WTC11 (cell line): ENCODE measurements at regions not wholly inside any gene's neighbourhood (a gene's known extent, or its start where the extent isn't known, plus 50 kb on each side); places are given as distances from the start of the nearest gene placed in this dataset.
A peak's percentile ranks its signal among the peaks of the same experiment; 100 is the strongest.

Source experiments
- ATAC-seq: fragments of 200-7000 bp; cut with Tn5 transposase; 2 replicates; pipeline ENCODE4 v1.10.0; 2021; ENCODE audit warnings: mild to moderate bottlenecking, moderate library complexity
- CTCF ChIA-PET: fragments of 300-600 bp; sonication (Branson Sonifier 250); formaldehyde crosslinking; loops from one replicate; lab custom pipeline; 2021; ENCODE audit warnings: antibody characterized with exemption; lab: Charles Lee
- POLR2A ChIA-PET: fragments of 350-600 bp; sonication (Branson Sonifier 250); formaldehyde crosslinking; loops from one replicate; lab custom pipeline; 2021; ENCODE audit warnings: antibody characterized with exemption; lab: Charles Lee
- DNase-seq: peaks from one replicate; pipeline ENCODE4 v3.0.0; 2021; ENCODE audit warnings: low spot score
- H3K27ac Mint-ChIP-seq: 2 replicates; pipeline ENCODE4 v1.8.0; 2021; ENCODE audit warnings: mixed read lengths
- H3K27me3 Mint-ChIP-seq: 2 replicates; pipeline ENCODE4 v1.8.0; 2021; ENCODE audit warnings: low read depth, mild to moderate bottlenecking, moderate library complexity, mixed read lengths
- H3K36me3 Mint-ChIP-seq: 2 replicates; pipeline ENCODE4 v1.8.0; 2021; ENCODE audit warnings: mixed read lengths
- H3K4me1 Mint-ChIP-seq: 2 replicates; pipeline ENCODE4 v1.8.0; 2022; ENCODE audit warnings: mixed read lengths
- H3K4me3 Mint-ChIP-seq: 2 replicates; pipeline ENCODE4 v1.8.0; 2021; ENCODE audit warnings: mild to moderate bottlenecking, moderate library complexity, mixed read lengths
- H3K9me3 Mint-ChIP-seq: 2 replicates; pipeline ENCODE4 v1.8.0; 2021; ENCODE audit warnings: mixed read lengths
- ATF1 ChIP-seq: sonication (generic); formaldehyde crosslinking; IDR thresholded peaks from 2 replicates; pipeline ENCODE4 v1.8.1; 2023; ENCODE audit warnings: mild to moderate bottlenecking, moderate library complexity, missing genetic modification reagents
- ATF3 ChIP-seq: sonication (generic); formaldehyde crosslinking; conservative IDR thresholded peaks from 2 replicates; pipeline ENCODE4 v1.8.1; 2022; ENCODE audit warnings: mild to moderate bottlenecking, missing genetic modification reagents
- CBFB ChIP-seq: sonication (generic); formaldehyde crosslinking; IDR thresholded peaks from 2 replicates; pipeline ENCODE4 v1.8.1; 2022; ENCODE audit warnings: mild to moderate bottlenecking, low read depth, missing genetic modification reagents
- CREB1 ChIP-seq: sonication (generic); formaldehyde crosslinking; IDR thresholded peaks from 2 replicates; pipeline ENCODE4 v1.8.0; 2023; ENCODE audit warnings: mild to moderate bottlenecking, missing genetic modification reagents
- FOXP1 ChIP-seq: sonication (generic); formaldehyde crosslinking; IDR thresholded peaks from 2 replicates; pipeline ENCODE4 v1.8.0; 2022; ENCODE audit warnings: missing genetic modification reagents, mild to moderate bottlenecking, moderate library complexity, borderline replicate concordance
- NR2C2 ChIP-seq: sonication (generic); formaldehyde crosslinking; IDR thresholded peaks from 2 replicates; pipeline ENCODE4 v1.8.0; 2022; ENCODE audit warnings: mild to moderate bottlenecking, missing genetic modification reagents
- SMAD4 ChIP-seq: sonication (generic); formaldehyde crosslinking; IDR thresholded peaks from 2 replicates; pipeline ENCODE4 v1.8.0; 2022; ENCODE audit warnings: mild to moderate bottlenecking, missing genetic modification reagents
- SP1 ChIP-seq: sonication (generic); formaldehyde crosslinking; conservative IDR thresholded peaks from 2 replicates; pipeline ENCODE4 v1.8.1; 2022; ENCODE audit warnings: missing genetic modification reagents
- ZMAT4 ChIP-seq: fragments of 250-450 bp; sonication (Bioruptor Pico); IDR thresholded peaks from 2 replicates; pipeline ENCODE4 v1.9.0; 2021; ENCODE audit warnings: mild to moderate bottlenecking
- ZNF281 ChIP-seq: sonication (generic); formaldehyde crosslinking; IDR thresholded peaks from 2 replicates; pipeline ENCODE4 v1.8.0; 2023; ENCODE audit warnings: mild to moderate bottlenecking, missing genetic modification reagents
- ZNF317 ChIP-seq: sonication (generic); formaldehyde crosslinking; IDR thresholded peaks from 2 replicates; pipeline ENCODE4 v1.8.1; 2023; ENCODE audit warnings: low read depth, mild to moderate bottlenecking, moderate library complexity, missing genetic modification reagents, borderline replicate concordance
- ZNF396 ChIP-seq: fragments of 250-450 bp; sonication (Bioruptor Pico); IDR thresholded peaks from 2 replicates; pipeline ENCODE4 v1.8.0; 2021; ENCODE audit warnings: mild to moderate bottlenecking, moderate library complexity, borderline replicate concordance
- ZNF512 ChIP-seq: sonication (generic); formaldehyde crosslinking; IDR thresholded peaks from 2 replicates; pipeline ENCODE4 v1.8.1; 2022; ENCODE audit warnings: missing genetic modification reagents, borderline replicate concordance
- ZSCAN18 ChIP-seq: fragments of 250-450 bp; sonication (Bioruptor Pico); IDR thresholded peaks from 2 replicates; pipeline ENCODE4 v2.1.2; 2022; ENCODE audit warnings: mild to moderate bottlenecking, moderate library complexity
- TF ChIP-seq, protein P1 (sequence below): sonication (generic); formaldehyde crosslinking; IDR thresholded peaks from 2 replicates; pipeline ENCODE4 v1.8.1; 2023; ENCODE audit warnings: mild to moderate bottlenecking, missing genetic modification reagents
- TF ChIP-seq, protein P2 (sequence below): fragments of 200-600 bp; IDR thresholded peaks from 2 replicates; pipeline ENCODE4 v1.8.0; 2022; ENCODE audit warnings: antibody characterized with exemption
- TF ChIP-seq, protein P3 (sequence below): sonication (generic); formaldehyde crosslinking; IDR thresholded peaks from 2 replicates; pipeline ENCODE4 v1.8.0; 2023; ENCODE audit warnings: missing genetic modification reagents
- TF ChIP-seq, protein P4 (sequence below): fragments of 250-450 bp; sonication (Bioruptor Pico); IDR thresholded peaks from 2 replicates; pipeline ENCODE4 v1.9.0; 2021; ENCODE audit warnings: moderate library complexity, mild to moderate bottlenecking, inconsistent platforms, borderline replicate concordance
- TF ChIP-seq, protein P5 (sequence below): sonication (generic); formaldehyde crosslinking; IDR thresholded peaks from 2 replicates; pipeline ENCODE4 v1.8.1; 2023; ENCODE audit warnings: mild to moderate bottlenecking, missing genetic modification reagents, moderate library complexity

GRCh38 chr12:114054982-114055381 is 88.9 kb upstream of the RBM19 start (continued):
- TF ChIP-seq ZNF281 (CRISPR knock-in tag) (no peak), SP1 (CRISPR knock-in tag) (no peak), CBFB (CRISPR knock-in tag) (no peak), ZNF317 (CRISPR knock-in tag) (no peak), CREB1 (CRISPR knock-in tag) (no peak), ATF1 (CRISPR knock-in tag) (no peak), SMAD4 (CRISPR knock-in tag) (no peak)
- TF ChIP-seq, protein P1, sequence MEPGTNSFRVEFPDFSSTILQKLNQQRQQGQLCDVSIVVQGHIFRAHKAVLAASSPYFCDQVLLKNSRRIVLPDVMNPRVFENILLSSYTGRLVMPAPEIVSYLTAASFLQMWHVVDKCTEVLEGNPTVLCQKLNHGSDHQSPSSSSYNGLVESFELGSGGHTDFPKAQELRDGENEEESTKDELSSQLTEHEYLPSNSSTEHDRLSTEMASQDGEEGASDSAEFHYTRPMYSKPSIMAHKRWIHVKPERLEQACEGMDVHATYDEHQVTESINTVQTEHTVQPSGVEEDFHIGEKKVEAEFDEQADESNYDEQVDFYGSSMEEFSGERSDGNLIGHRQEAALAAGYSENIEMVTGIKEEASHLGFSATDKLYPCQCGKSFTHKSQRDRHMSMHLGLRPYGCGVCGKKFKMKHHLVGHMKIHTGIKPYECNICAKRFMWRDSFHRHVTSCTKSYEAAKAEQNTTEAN (CRISPR knock-in tag), result no peak
- TF ChIP-seq, protein P2, sequence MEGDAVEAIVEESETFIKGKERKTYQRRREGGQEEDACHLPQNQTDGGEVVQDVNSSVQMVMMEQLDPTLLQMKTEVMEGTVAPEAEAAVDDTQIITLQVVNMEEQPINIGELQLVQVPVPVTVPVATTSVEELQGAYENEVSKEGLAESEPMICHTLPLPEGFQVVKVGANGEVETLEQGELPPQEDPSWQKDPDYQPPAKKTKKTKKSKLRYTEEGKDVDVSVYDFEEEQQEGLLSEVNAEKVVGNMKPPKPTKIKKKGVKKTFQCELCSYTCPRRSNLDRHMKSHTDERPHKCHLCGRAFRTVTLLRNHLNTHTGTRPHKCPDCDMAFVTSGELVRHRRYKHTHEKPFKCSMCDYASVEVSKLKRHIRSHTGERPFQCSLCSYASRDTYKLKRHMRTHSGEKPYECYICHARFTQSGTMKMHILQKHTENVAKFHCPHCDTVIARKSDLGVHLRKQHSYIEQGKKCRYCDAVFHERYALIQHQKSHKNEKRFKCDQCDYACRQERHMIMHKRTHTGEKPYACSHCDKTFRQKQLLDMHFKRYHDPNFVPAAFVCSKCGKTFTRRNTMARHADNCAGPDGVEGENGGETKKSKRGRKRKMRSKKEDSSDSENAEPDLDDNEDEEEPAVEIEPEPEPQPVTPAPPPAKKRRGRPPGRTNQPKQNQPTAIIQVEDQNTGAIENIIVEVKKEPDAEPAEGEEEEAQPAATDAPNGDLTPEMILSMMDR, result no peak
- TF ChIP-seq, protein P3, sequence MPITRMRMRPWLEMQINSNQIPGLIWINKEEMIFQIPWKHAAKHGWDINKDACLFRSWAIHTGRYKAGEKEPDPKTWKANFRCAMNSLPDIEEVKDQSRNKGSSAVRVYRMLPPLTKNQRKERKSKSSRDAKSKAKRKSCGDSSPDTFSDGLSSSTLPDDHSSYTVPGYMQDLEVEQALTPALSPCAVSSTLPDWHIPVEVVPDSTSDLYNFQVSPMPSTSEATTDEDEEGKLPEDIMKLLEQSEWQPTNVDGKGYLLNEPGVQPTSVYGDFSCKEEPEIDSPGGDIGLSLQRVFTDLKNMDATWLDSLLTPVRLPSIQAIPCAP, result no peak

- no peak for DNase-seq
- Mint-ChIP-seq H3K27me3 (peaks cover 3% of the 10 kb centered on the region; the same call in 1 of the 2 replicates), H3K4me1 (peaks cover 22% of the 10 kb centered on the region), H3K36me3 (no peaks in the 10 kb centered on the region), H3K9me3 (peaks cover 4% of the 10 kb centered on the region; the same call in 1 of the 2 replicates), H3K27ac (no peak overlapping the region), H3K4me3 (no peak overlapping the region)
- ChIA-PET CTCF (interaction anchor here (0.7 to 1.0 kb wide), 2 partner anchors 50 to 80 kb away, joined by 3 to 4 read pairs; partner anchors contain the start of gene RBM19), POLR2A (interaction anchor here (0.9 kb wide), 1 partner anchor 434 kb away, joined by 5 read pairs; no protein-coding TSS in a partner anchor)
- peak; percentile 56 for ATAC-seq
- TF ChIP-seq ZNF396 (CRISPR knock-in tag), result no peak
Measured at GRCh38 chr12:114046236-114046998, 80.3 kb upstream of the RBM19 start.

DNA sequence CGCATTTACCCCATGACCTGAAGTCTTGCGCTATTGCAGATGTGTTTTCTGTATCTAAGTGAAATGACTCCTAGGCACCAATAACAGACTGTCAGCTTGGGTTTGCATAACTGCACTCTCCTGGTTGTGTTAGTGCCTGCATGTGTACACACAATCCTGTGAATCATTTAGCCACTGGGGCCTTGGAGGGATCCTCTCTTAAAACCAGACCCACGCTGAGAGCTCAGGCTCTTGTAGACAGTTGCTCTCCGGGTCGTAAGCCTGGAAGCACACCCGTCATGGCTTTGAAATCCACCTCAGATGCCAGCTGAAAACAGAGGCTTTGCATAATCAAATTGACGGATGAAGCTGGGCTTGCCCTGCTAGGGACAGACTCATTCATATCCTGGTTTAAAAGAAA is 79.2 kb upstream of the RBM19 start:
- peaks cover 5% of the 10 kb centered on the region for H3K27me3 Mint-ChIP-seq
- H3K9me3 Mint-ChIP-seq, result peaks cover 4% of the 10 kb centered on the region; the same call in 1 of the 2 replicates
- ATAC-seq (no peak), DNase-seq (no peak)
- ChIA-PET CTCF (no interaction called here), POLR2A (interaction anchor here (0.9 kb wide), 1 partner anchor 435 kb away, joined by 5 read pairs; no protein-coding TSS in a partner anchor)
- H3K36me3 Mint-ChIP-seq, result no peaks in the 10 kb centered on the region
- peaks cover 22% of the 10 kb centered on the region for H3K4me1 Mint-ChIP-seq
- no peak overlapping the region for H3K27ac Mint-ChIP-seq
- no peak overlapping the region for H3K4me3 Mint-ChIP-seq
- no peak for TF ChIP-seq ZSCAN18 (CRISPR knock-in tag)
- TF ChIP-seq, protein P4, sequence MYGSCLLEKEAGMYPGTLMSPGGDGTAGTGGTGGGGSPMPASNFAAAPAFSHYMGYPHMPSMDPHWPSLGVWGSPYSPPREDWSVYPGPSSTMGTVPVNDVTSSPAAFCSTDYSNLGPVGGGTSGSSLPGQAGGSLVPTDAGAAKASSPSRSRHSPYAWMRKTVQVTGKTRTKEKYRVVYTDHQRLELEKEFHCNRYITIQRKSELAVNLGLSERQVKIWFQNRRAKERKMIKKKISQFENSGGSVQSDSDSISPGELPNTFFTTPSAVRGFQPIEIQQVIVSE (CRISPR knock-in tag), result no peak
- TF ChIP-seq, protein P5, sequence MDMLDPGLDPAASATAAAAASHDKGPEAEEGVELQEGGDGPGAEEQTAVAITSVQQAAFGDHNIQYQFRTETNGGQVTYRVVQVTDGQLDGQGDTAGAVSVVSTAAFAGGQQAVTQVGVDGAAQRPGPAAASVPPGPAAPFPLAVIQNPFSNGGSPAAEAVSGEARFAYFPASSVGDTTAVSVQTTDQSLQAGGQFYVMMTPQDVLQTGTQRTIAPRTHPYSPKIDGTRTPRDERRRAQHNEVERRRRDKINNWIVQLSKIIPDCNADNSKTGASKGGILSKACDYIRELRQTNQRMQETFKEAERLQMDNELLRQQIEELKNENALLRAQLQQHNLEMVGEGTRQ (CRISPR knock-in tag), result no peak
- TF ChIP-seq ZMAT4, result no peak
- no peak for TF ChIP-seq ATF3 (CRISPR knock-in tag)
- no peak for TF ChIP-seq ZNF512 (CRISPR knock-in tag)
- TF ChIP-seq NR2C2, result no peak
- no peak for TF ChIP-seq FOXP1
